ENCODE measurements at regions not wholly inside any gene's neighbourhood (a gene's known extent, or its start where the extent isn't known, plus 50 kb on each side); places are given as distances from the start of the nearest gene placed in this dataset.

DNA sequence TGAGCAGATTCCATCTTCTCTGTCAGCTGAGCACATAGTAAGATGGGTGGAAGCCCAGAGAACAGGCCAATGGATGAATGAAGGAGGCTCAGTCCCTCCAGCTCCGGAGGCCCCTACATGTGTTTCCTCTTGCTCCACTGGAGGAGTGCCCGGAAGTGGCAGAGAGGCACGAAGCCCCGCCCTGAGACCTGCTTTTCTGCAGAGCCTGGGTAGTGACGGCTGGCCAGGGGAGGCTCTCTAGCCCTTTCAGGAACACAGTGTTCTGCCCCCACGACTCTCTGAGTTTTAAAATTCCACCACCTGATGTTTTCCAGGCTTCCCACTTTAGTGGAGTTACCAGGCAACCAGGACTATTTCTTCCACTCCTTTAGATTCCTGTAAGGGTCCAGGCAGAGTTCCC, 149.4 kb upstream of the SLC6A11 start:
- ATAC-seq (peak; percentile 58), DNase-seq (ENCODE audit: low spot score) (no peak), FAIRE-seq (no peak)
- H3K27me3 ChIP-seq (ENCODE audit: control insufficient read depth in 1 of 2, insufficient read depth in 2 of 2, low read length in 2 of 2) = peaks cover 1 to 21% of the 10 kb centered on the region in 2 experiments; a peak in 4 of 5 replicates
- no peak overlapping the region for H3K4me3 ChIP-seq (replicated peaks in 1 of 3; ENCODE audit: insufficient read depth in 1 of 3, low read depth in 2 of 3, low read length in 3 of 3)
- H3K9ac ChIP-seq (ENCODE audit: insufficient read depth, low read depth, low read length) = no peak overlapping the region
- no peaks in the 10 kb centered on the region for H3K36me3 ChIP-seq (replicated peaks in 1 of 2; ENCODE audit: control insufficient read depth in 1 of 2, insufficient read depth in 2 of 2, low read length in 2 of 2)
- WGBS (ENCODE audit: low lambda C conversion rate) = 11% methylated on average over 5 of the region's 6 CpGs
- H3K79me2 ChIP-seq (ENCODE audit: insufficient read depth, low read length) = no peaks in the 10 kb centered on the region
- ChIA-PET POLR2A (no interaction called here), CTCF (ENCODE audit: low intra/inter-chr PET ratio, low total read pairs) (no interaction called here)
- H3K4me1 ChIP-seq (ENCODE audit: insufficient read depth, low read length) = peaks cover 14% of the 10 kb centered on the region
- H4K20me1 ChIP-seq (ENCODE audit: insufficient read depth, low read length) = no peaks in the 10 kb centered on the region
- no TSS peak for BruUV-seq (replicated peaks)
- in situ Hi-C loops (cut with HindIII; ENCODE audit: extremely low pct_ligation_motif_present, low pct_unique_long_range_greater_than_20kb) = no loop called here
- H3K4me2 ChIP-seq (ENCODE audit: low read depth, low read length) = no peak overlapping the region
- H2AFZ ChIP-seq (ENCODE audit: low read length) = no peak overlapping the region
- no peaks in the 10 kb centered on the region for H3K9me3 ChIP-seq (ENCODE audit: low read length)
- H3K27ac ChIP-seq (ENCODE audit: extremely low read length, insufficient read depth, low read length) = no peak overlapping the region
- intact Hi-C loops (cut with micrococcal nuclease; ENCODE audit: unreplicated experiment) = no loop called here
- no peak for TF ChIP-seq ZNF737 (CRISPR knock-in tag; IDR thresholded peaks at IDR 0.05; ENCODE audit: borderline replicate concordance)
- TF ChIP-seq KDM3A (CRISPR knock-in tag; IDR thresholded peaks at IDR 0.05; ENCODE audit: low read depth) = no peak
- TF ChIP-seq, protein P1, sequence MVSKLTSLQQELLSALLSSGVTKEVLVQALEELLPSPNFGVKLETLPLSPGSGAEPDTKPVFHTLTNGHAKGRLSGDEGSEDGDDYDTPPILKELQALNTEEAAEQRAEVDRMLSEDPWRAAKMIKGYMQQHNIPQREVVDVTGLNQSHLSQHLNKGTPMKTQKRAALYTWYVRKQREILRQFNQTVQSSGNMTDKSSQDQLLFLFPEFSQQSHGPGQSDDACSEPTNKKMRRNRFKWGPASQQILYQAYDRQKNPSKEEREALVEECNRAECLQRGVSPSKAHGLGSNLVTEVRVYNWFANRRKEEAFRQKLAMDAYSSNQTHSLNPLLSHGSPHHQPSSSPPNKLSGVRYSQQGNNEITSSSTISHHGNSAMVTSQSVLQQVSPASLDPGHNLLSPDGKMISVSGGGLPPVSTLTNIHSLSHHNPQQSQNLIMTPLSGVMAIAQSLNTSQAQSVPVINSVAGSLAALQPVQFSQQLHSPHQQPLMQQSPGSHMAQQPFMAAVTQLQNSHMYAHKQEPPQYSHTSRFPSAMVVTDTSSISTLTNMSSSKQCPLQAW (CRISPR knock-in tag; IDR thresholded peaks at IDR 0.05) = no peak
- TF ChIP-seq SRSF4 (IDR thresholded peaks at IDR 0.05; ENCODE audit: low read depth, low read length, poor library complexity, severe bottlenecking) = no peak
- no peak for TF ChIP-seq ZNF33B (CRISPR knock-in tag; IDR thresholded peaks at IDR 0.05)
- peak; percentile 41; the same call in 1 of the 2 replicates for TF ChIP-seq GABPB1 (CRISPR knock-in tag; IDR thresholded peaks at IDR 0.05)
- TF ChIP-seq, protein P2, sequence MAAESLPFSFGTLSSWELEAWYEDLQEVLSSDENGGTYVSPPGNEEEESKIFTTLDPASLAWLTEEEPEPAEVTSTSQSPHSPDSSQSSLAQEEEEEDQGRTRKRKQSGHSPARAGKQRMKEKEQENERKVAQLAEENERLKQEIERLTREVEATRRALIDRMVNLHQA (CRISPR knock-in tag; IDR thresholded peaks at IDR 0.05) = no peak
- TF ChIP-seq GTF3A (CRISPR knock-in tag; conservative IDR thresholded peaks at IDR 0.05) = no peak
- TF ChIP-seq, protein P3, sequence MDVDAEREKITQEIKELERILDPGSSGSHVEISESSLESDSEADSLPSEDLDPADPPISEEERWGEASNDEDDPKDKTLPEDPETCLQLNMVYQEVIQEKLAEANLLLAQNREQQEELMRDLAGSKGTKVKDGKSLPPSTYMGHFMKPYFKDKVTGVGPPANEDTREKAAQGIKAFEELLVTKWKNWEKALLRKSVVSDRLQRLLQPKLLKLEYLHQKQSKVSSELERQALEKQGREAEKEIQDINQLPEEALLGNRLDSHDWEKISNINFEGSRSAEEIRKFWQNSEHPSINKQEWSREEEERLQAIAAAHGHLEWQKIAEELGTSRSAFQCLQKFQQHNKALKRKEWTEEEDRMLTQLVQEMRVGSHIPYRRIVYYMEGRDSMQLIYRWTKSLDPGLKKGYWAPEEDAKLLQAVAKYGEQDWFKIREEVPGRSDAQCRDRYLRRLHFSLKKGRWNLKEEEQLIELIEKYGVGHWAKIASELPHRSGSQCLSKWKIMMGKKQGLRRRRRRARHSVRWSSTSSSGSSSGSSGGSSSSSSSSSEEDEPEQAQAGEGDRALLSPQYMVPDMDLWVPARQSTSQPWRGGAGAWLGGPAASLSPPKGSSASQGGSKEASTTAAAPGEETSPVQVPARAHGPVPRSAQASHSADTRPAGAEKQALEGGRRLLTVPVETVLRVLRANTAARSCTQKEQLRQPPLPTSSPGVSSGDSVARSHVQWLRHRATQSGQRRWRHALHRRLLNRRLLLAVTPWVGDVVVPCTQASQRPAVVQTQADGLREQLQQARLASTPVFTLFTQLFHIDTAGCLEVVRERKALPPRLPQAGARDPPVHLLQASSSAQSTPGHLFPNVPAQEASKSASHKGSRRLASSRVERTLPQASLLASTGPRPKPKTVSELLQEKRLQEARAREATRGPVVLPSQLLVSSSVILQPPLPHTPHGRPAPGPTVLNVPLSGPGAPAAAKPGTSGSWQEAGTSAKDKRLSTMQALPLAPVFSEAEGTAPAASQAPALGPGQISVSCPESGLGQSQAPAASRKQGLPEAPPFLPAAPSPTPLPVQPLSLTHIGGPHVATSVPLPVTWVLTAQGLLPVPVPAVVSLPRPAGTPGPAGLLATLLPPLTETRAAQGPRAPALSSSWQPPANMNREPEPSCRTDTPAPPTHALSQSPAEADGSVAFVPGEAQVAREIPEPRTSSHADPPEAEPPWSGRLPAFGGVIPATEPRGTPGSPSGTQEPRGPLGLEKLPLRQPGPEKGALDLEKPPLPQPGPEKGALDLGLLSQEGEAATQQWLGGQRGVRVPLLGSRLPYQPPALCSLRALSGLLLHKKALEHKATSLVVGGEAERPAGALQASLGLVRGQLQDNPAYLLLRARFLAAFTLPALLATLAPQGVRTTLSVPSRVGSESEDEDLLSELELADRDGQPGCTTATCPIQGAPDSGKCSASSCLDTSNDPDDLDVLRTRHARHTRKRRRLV (CRISPR knock-in tag; IDR thresholded peaks at IDR 0.05) = no peak
- no peak for TF ChIP-seq RFX1 (IDR thresholded peaks at IDR 0.05)
- no peak for TF ChIP-seq RORA (CRISPR knock-in tag; IDR thresholded peaks at IDR 0.05)
- no peak for TF ChIP-seq MBNL3 (CRISPR knock-in tag; conservative IDR thresholded peaks at IDR 0.05)
- no peak for TF ChIP-seq SOX5 (CRISPR knock-in tag; IDR thresholded peaks at IDR 0.05; ENCODE audit: borderline replicate concordance)
- no peak for TF ChIP-seq ZNF644 (CRISPR knock-in tag; IDR thresholded peaks at IDR 0.05; ENCODE audit: low read depth)
- no peak for TF ChIP-seq GABPA (IDR thresholded peaks at IDR 0.05; ENCODE audit: low read depth, low read length)
- TF ChIP-seq GABPA (CRISPR knock-in tag; IDR thresholded peaks at IDR 0.05; ENCODE audit: low read depth) = peak; percentile 59

Data from HepG2 (cell line).